ENCODE measurements at regions not wholly inside any gene's neighbourhood (a gene's known extent, or its start where the extent isn't known, plus 50 kb on each side); places are given as distances from the start of the nearest gene placed in this dataset.
"Not testable (repeated sequence)": the region's sequence is repeated elsewhere in the genome, so short reads cannot be mapped to it uniquely, and the experiment has no call there.

DNA sequence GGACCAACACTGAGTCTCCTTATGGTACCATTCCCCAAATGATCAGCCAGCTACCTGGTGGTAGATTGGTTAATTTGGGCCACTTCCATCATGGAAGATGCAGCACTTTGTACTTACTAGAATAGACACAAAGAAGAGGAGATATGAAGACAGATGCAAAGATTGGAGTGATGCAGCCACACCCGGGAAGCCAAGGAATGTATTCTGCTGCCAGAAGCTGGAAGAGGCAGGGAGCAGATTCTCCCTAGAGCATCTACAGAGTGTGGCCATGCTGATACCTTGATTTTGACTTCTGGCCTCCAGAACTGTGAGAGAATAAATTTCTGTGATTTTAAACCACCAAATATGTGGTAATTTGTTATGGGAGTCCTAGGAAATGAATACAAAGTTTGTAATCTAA is 68.9 kb downstream of the FOXD4L6 start:
- TF ChIP-seq, protein P1, sequence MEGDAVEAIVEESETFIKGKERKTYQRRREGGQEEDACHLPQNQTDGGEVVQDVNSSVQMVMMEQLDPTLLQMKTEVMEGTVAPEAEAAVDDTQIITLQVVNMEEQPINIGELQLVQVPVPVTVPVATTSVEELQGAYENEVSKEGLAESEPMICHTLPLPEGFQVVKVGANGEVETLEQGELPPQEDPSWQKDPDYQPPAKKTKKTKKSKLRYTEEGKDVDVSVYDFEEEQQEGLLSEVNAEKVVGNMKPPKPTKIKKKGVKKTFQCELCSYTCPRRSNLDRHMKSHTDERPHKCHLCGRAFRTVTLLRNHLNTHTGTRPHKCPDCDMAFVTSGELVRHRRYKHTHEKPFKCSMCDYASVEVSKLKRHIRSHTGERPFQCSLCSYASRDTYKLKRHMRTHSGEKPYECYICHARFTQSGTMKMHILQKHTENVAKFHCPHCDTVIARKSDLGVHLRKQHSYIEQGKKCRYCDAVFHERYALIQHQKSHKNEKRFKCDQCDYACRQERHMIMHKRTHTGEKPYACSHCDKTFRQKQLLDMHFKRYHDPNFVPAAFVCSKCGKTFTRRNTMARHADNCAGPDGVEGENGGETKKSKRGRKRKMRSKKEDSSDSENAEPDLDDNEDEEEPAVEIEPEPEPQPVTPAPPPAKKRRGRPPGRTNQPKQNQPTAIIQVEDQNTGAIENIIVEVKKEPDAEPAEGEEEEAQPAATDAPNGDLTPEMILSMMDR (IDR thresholded peaks at IDR 0.05) = not testable (repeated sequence)
- TF ChIP-seq POLR2A (IDR thresholded peaks at IDR 0.05) = not testable (repeated sequence)

Data from breast epithelium (tissue), 3 donors.